Panc1 (cell line): ENCODE measurements at regions not wholly inside any gene's neighbourhood (a gene's known extent, or its start where the extent isn't known, plus 50 kb on each side); places are given as distances from the start of the nearest gene placed in this dataset.

Experiments
- POLR2AphosphoS5 ChIP-seq: IDR thresholded peaks from 2 replicates; pipeline ENCODE4 v1.6.1; 2012; ENCODE audit warnings: mild to moderate bottlenecking, low read depth, low read length, moderate library complexity
- SIN3A ChIP-seq: IDR thresholded peaks from 2 replicates; pipeline ENCODE4 v1.6.1; 2012; ENCODE audit warnings: low read depth, mild to moderate bottlenecking, low read length, moderate library complexity, borderline replicate concordance; ENCODE audit not compliant: insufficient read depth
- TCF7L2 ChIP-seq: IDR thresholded peaks from 2 replicates; pipeline ENCODE4 v1.6.1; 2011; ENCODE audit warnings: mild to moderate bottlenecking, low read depth, low read length, inconsistent platforms
- TF ChIP-seq, protein P1 (sequence below): fragments of 450-650 bp; IDR thresholded peaks from 2 replicates; pipeline ENCODE4 v1.5.1; 2017; ENCODE audit warnings: mild to moderate bottlenecking
- TF ChIP-seq, protein P2 (sequence below), 2 experiments: IDR thresholded peaks; 2 replicates each; pipeline ENCODE4 v1.6.1; 2011 to 2012; ENCODE audit warnings: low read depth in 2 of 2, control low read depth in 1 of 2, low read length in 1 of 2, mild to moderate bottlenecking in 1 of 2, moderate library complexity in 1 of 2; ENCODE audit not compliant: insufficient read depth in 1 of 2

DNA sequence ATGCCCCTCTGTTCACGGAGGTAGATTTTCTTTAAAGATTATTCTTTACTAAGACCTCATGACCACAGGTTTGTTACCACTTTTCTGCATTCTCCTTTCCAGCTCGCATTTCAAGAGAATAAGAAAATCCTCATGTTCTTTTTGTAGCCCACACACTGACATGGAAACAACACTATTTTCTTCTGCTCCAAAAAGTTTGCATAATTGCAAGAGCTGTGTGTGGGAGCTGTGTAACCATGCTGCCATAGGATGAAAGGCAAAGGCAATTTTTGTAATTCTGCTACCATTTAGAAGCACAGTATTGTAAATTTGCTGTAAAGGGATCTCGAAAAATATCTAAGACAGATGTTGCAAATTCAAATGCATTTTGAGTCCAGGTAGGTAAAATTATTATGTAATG is 302.4 kb upstream of the EMCN start:
- TF ChIP-seq, protein P1, sequence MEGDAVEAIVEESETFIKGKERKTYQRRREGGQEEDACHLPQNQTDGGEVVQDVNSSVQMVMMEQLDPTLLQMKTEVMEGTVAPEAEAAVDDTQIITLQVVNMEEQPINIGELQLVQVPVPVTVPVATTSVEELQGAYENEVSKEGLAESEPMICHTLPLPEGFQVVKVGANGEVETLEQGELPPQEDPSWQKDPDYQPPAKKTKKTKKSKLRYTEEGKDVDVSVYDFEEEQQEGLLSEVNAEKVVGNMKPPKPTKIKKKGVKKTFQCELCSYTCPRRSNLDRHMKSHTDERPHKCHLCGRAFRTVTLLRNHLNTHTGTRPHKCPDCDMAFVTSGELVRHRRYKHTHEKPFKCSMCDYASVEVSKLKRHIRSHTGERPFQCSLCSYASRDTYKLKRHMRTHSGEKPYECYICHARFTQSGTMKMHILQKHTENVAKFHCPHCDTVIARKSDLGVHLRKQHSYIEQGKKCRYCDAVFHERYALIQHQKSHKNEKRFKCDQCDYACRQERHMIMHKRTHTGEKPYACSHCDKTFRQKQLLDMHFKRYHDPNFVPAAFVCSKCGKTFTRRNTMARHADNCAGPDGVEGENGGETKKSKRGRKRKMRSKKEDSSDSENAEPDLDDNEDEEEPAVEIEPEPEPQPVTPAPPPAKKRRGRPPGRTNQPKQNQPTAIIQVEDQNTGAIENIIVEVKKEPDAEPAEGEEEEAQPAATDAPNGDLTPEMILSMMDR: no peak
- TF ChIP-seq, protein P2, sequence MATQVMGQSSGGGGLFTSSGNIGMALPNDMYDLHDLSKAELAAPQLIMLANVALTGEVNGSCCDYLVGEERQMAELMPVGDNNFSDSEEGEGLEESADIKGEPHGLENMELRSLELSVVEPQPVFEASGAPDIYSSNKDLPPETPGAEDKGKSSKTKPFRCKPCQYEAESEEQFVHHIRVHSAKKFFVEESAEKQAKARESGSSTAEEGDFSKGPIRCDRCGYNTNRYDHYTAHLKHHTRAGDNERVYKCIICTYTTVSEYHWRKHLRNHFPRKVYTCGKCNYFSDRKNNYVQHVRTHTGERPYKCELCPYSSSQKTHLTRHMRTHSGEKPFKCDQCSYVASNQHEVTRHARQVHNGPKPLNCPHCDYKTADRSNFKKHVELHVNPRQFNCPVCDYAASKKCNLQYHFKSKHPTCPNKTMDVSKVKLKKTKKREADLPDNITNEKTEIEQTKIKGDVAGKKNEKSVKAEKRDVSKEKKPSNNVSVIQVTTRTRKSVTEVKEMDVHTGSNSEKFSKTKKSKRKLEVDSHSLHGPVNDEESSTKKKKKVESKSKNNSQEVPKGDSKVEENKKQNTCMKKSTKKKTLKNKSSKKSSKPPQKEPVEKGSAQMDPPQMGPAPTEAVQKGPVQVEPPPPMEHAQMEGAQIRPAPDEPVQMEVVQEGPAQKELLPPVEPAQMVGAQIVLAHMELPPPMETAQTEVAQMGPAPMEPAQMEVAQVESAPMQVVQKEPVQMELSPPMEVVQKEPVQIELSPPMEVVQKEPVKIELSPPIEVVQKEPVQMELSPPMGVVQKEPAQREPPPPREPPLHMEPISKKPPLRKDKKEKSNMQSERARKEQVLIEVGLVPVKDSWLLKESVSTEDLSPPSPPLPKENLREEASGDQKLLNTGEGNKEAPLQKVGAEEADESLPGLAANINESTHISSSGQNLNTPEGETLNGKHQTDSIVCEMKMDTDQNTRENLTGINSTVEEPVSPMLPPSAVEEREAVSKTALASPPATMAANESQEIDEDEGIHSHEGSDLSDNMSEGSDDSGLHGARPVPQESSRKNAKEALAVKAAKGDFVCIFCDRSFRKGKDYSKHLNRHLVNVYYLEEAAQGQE (IDR thresholded peaks at IDR 0.05; ENCODE audit: insufficient read depth in 1 of 2, low read depth in 2 of 2, low read length in 1 of 2): no peak
- TF ChIP-seq POLR2AphosphoS5 (no peak), TCF7L2 (no peak), SIN3A (no peak)
